GM06990 (cell line): ENCODE measurements at regions not wholly inside any gene's neighbourhood (a gene's known extent, or its start where the extent isn't known, plus 50 kb on each side); places are given as distances from the start of the nearest gene placed in this dataset.

Source experiments
- DNase-seq: peaks from one replicate; pipeline ENCODE4 v3.0.0-alpha.2; 2011; ENCODE audit not compliant: insufficient read length; ENCODE audit errors: extremely low read depth
- H3K27me3 ChIP-seq: replicated peaks from 2 replicates; pipeline ENCODE4 v1.6.0; 2011; ENCODE audit warnings: low read length; ENCODE audit not compliant: control insufficient read depth, insufficient read depth
- H3K36me3 ChIP-seq: 2 replicates; pipeline ENCODE4 v1.5.1; 2011; ENCODE audit warnings: low read length; ENCODE audit not compliant: control insufficient read depth, insufficient read depth
- H3K4me3 ChIP-seq: replicated peaks from 2 replicates; pipeline ENCODE4 v1.5.1; 2011; ENCODE audit warnings: low read depth, mild to moderate bottlenecking, control low read depth, low read length
- TF ChIP-seq, protein P1 (sequence below): IDR thresholded peaks from 2 replicates; pipeline ENCODE4 v1.5.1; 2011; ENCODE audit warnings: low read length, control low read depth, mild to moderate bottlenecking, inconsistent platforms; ENCODE audit not compliant: insufficient read depth, poor library complexity, severe bottlenecking

DNA sequence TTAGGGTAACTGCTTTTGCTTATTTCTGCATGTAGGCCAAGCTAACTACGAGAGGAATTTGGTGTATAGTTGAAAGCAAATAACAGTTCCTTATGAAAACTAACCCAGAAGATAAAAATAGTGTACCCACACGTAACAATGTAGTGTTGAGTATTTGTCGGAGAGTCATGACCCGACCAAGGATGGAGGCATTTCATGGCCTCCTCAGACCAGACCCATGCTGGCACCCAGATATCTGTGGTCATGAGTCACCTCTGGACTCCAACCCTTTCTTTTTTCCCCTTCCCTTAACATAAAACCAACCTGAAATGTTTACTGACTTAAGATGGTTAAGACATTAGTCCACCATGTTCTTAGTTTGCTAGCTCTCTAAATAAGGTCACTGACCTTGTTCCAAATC lies 318.7 kb downstream of the NOL4 start:
- TF ChIP-seq, protein P1, sequence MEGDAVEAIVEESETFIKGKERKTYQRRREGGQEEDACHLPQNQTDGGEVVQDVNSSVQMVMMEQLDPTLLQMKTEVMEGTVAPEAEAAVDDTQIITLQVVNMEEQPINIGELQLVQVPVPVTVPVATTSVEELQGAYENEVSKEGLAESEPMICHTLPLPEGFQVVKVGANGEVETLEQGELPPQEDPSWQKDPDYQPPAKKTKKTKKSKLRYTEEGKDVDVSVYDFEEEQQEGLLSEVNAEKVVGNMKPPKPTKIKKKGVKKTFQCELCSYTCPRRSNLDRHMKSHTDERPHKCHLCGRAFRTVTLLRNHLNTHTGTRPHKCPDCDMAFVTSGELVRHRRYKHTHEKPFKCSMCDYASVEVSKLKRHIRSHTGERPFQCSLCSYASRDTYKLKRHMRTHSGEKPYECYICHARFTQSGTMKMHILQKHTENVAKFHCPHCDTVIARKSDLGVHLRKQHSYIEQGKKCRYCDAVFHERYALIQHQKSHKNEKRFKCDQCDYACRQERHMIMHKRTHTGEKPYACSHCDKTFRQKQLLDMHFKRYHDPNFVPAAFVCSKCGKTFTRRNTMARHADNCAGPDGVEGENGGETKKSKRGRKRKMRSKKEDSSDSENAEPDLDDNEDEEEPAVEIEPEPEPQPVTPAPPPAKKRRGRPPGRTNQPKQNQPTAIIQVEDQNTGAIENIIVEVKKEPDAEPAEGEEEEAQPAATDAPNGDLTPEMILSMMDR = no peak

DNA sequence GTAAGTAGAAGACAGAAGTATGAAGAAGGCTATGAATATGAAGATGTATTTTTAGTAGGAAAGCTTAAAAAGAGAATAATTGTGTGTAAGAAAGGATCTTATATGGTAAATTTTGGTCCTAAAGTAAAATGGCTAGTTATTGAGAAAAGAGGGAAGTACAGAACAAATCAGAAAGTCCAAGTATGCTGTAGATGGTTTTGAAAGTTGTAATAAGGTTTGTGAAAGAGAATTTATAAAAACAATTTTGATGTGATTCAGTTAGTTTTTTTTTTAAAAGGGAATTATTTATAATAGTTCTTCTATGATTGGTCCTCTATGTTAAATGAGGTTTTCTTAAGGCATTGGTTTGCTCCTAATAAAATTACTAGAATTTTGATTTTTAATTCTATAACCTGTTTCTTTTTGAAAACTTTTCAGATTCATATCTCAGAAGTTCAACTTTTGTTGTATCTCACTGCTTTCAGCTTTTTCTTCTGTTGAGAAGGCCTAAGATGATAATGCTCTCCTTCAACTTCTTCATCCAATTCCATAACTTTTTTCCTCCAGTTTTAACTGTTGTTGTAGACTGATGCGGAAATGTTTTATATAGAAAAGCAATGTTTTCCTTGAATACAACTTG lies 322.7 kb downstream of the NOL4 start:
- Histone ChIP-seq H3K27me3 (no peaks in the 10 kb centered on the region), H3K4me3 (no peak overlapping the region), H3K36me3 (no peaks in the 10 kb centered on the region)
- DNase-seq = no peak
- TF ChIP-seq, protein P1 = no peak

More for the DNA sequence above, 318.7 kb downstream of the NOL4 start:
- Histone ChIP-seq H3K36me3 (no peaks in the 10 kb centered on the region), H3K27me3 (no peaks in the 10 kb centered on the region), H3K4me3 (no peak overlapping the region)
- DNase-seq = no peak

DNA sequence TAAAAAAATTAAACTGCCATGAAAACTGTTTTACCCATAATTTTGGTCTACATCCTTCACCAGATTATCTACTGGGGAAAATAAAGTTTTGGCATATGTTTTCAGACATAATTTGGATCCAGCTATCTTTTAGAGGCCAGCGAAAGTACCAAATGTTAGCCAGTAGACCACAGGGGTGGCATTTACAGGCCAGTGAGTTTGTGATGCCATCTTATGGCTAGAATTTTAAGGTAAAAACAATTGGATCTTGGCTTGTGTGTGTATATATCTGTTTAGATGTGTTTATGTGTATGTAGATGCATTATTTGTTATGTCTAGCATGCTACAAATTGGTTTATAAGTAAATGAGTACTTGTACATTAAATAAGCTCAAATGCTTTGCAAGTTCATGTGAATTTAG lies 322.6 kb downstream of the ASXL3 start:
- Histone ChIP-seq H3K36me3 (no peaks in the 10 kb centered on the region), H3K27me3 (no peaks in the 10 kb centered on the region), H3K4me3 (no peak overlapping the region)
- TF ChIP-seq, protein P1 = no peak
- no peak for DNase-seq

DNA sequence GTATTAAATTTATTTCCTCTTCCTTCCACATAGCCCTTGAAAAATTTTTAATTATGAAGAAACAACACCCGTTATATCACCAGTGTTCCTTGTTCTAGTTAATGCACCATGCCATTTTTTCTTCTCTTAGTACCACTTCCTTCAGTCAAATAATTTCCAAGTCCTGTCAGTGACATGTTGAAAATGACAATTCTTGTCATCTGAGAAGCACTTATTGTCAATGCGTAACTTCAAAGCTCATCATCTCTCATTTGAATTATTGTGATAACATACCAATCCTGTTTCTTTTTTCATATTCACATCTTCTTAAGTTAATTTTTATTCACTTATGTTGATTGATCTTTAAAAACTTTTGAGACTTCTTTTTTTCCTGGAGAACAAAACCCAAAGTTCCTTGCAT lies 320.4 kb downstream of the ASXL3 start:
- H3K36me3 ChIP-seq = no peaks in the 10 kb centered on the region

DNA sequence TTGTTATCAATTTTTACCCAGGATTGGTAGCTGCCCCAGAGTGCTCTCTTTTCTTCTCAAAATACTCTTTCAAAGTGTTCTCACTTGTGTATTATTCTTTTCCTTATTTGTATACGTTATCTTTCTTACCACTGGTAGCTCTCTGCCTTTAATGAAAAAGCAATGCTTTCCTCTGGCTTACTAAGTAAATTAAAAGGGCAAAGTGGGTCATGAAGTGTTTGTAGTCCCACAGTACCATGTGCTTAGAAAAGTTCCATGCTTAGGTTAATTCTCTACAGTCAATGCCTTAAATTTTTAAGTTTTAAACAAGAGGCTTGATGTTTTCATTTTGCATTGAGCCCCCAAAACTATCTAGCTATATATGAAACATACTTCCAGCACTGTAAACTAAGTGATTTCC lies 300.2 kb downstream of the ASXL3 start:
- H3K36me3 ChIP-seq = no peaks in the 10 kb centered on the region
- no peak for DNase-seq
- no peak overlapping the region for H3K4me3 ChIP-seq
- TF ChIP-seq, protein P1 = no peak
- no peaks in the 10 kb centered on the region for H3K27me3 ChIP-seq

More for the DNA sequence above, 320.4 kb downstream of the ASXL3 start:
- H3K4me3 ChIP-seq = no peak overlapping the region
- no peak for DNase-seq
- TF ChIP-seq, protein P1 = no peak
- H3K27me3 ChIP-seq = no peaks in the 10 kb centered on the region
